Lower lobe of right lung (tissue), 2 donors: ENCODE measurements at regions not wholly inside any gene's neighbourhood (a gene's known extent, or its start where the extent isn't known, plus 50 kb on each side); places are given as distances from the start of the nearest gene placed in this dataset.

Experiments used
- ATAC-seq, 2 donors: fragments of 200-7000 bp; cut with Tn5 transposase; one replicate each; pipeline ENCODE4 v1.9.1; 2020 to 2022; ENCODE audit warnings: mild to moderate bottlenecking in 2 of 2, moderate library complexity in 2 of 2
- DNase-seq: peaks from one replicate; pipeline ENCODE4 v3.0.0-alpha.2; 2020
- H3K27ac ChIP-seq: fragments of 200-600 bp; one replicate; pipeline ENCODE4 v1.8.0; 2022
- H3K27me3 ChIP-seq: fragments of 200-600 bp; one replicate; pipeline ENCODE4 v1.8.0; 2022; ENCODE audit warnings: low read depth
- H3K36me3 ChIP-seq: fragments of 200-600 bp; one replicate; pipeline ENCODE4 v1.8.0; 2022; ENCODE audit warnings: mild to moderate bottlenecking
- H3K4me1 ChIP-seq: fragments of 200-600 bp; one replicate; pipeline ENCODE4 v1.8.0; 2022
- H3K4me3 ChIP-seq: fragments of 200-600 bp; one replicate; pipeline ENCODE4 v1.8.0; 2022; ENCODE audit warnings: mild to moderate bottlenecking
- H3K9me3 ChIP-seq: fragments of 200-600 bp; one replicate; pipeline ENCODE4 v1.8.0; 2022
- intact Hi-C: fragments of 100-400 bp; cut with DNase I; formaldehyde crosslinking; loops from one replicate; pipeline ENCODE4 v1.11.0; 2022
- TF ChIP-seq, protein P1 (sequence below): fragments of 200-600 bp; IDR thresholded peaks from one replicate; pipeline ENCODE4 v1.8.0; 2022; ENCODE audit warnings: antibody characterized with exemption, mild to moderate bottlenecking
- donor health status: DM: no; HTN: yes; CAD: no; lungs with severe emphysema.

DNA sequence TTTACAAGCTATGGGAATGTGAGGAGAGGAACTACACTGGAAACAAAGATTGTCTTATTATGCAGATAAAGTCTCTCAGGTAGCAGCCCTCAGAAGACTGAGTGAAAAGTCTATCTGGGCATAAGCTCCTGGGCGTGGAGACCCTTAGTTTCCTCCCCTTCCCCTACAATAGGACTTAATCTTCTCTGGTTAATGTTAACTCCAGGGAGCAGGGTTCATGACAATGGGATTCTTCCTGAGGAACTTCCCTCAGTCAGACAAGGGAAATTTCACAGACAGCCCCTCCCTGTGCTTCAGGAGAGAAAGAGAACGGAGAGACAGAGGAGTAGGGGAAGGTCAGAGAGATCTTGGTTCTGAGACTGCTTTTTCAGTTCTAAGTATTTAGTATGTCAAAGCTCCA, 1428.6 kb downstream of the LRRC4C start:
- Histone ChIP-seq H3K9me3 (no peaks in the 10 kb centered on the region), H3K4me1 (no peaks in the 10 kb centered on the region), H3K36me3 (no peaks in the 10 kb centered on the region), H3K27ac (no peak overlapping the region), H3K4me3 (no peak overlapping the region), H3K27me3 (no peaks in the 10 kb centered on the region)
- no peak for DNase-seq
- intact Hi-C loops = no loop called here
- TF ChIP-seq, protein P1, sequence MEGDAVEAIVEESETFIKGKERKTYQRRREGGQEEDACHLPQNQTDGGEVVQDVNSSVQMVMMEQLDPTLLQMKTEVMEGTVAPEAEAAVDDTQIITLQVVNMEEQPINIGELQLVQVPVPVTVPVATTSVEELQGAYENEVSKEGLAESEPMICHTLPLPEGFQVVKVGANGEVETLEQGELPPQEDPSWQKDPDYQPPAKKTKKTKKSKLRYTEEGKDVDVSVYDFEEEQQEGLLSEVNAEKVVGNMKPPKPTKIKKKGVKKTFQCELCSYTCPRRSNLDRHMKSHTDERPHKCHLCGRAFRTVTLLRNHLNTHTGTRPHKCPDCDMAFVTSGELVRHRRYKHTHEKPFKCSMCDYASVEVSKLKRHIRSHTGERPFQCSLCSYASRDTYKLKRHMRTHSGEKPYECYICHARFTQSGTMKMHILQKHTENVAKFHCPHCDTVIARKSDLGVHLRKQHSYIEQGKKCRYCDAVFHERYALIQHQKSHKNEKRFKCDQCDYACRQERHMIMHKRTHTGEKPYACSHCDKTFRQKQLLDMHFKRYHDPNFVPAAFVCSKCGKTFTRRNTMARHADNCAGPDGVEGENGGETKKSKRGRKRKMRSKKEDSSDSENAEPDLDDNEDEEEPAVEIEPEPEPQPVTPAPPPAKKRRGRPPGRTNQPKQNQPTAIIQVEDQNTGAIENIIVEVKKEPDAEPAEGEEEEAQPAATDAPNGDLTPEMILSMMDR = no peak
- no peak for ATAC-seq

DNA sequence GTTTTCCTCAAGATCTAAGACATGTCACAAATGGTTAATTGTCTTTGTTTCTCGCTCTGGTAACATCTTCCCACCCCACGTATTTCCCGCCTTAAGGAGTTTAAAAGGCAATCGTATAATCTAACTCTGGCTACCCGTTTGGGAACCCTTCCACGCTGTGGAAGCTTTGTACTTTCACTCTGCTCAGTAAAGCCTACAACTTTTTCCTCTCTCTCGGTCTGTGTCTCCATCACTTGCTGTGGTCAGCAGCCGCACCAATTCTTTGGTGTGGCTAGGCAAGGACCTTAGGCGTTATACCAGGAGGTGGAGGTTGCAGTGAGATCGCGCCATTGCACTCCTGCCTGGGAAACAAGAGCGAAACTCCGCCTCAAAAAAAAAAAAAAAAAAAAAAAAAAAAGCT, 1430.1 kb downstream of the LRRC4C start:
- no peak overlapping the region for H3K27ac ChIP-seq
- no peak for DNase-seq
- H3K36me3 ChIP-seq = no peaks in the 10 kb centered on the region
- intact Hi-C loops = no loop called here
- ATAC-seq = no peak
- TF ChIP-seq, protein P1 = no peak
- no peaks in the 10 kb centered on the region for H3K27me3 ChIP-seq
- H3K4me1 ChIP-seq = no peaks in the 10 kb centered on the region
- H3K4me3 ChIP-seq = no peak overlapping the region
- H3K9me3 ChIP-seq = no peaks in the 10 kb centered on the region

- TF ChIP-seq, protein P1 = no peak
- H3K27ac ChIP-seq = no peak overlapping the region
Measured at GRCh38 chr11:40027720-40028119, 1431.7 kb downstream of the LRRC4C start.

GRCh38 chr11:40023724-40024123, 1435.7 kb downstream of the LRRC4C start:
- Histone ChIP-seq H3K27me3 (no peaks in the 10 kb centered on the region), H3K27ac (no peak overlapping the region), H3K4me3 (no peak overlapping the region), H3K9me3 (no peaks in the 10 kb centered on the region), H3K36me3 (no peaks in the 10 kb centered on the region), H3K4me1 (no peaks in the 10 kb centered on the region)
- TF ChIP-seq, protein P1 = no peak
- no peak for ATAC-seq
- DNase-seq = no peak
- intact Hi-C loops = no loop called here

More at GRCh38 chr11:40027720-40028119, 1431.7 kb downstream of the LRRC4C start:
- intact Hi-C loops = no loop called here
- no peak overlapping the region for H3K4me3 ChIP-seq
- no peak for ATAC-seq
- H3K27me3 ChIP-seq = no peaks in the 10 kb centered on the region
- H3K36me3 ChIP-seq = no peaks in the 10 kb centered on the region
- no peak for DNase-seq
- no peaks in the 10 kb centered on the region for H3K9me3 ChIP-seq
- H3K4me1 ChIP-seq = no peaks in the 10 kb centered on the region

- H3K36me3 ChIP-seq = no peaks in the 10 kb centered on the region
- no peaks in the 10 kb centered on the region for H3K4me1 ChIP-seq
- H3K9me3 ChIP-seq = no peaks in the 10 kb centered on the region
- no peak overlapping the region for H3K27ac ChIP-seq
- no peak overlapping the region for H3K4me3 ChIP-seq
- ATAC-seq (no peak), DNase-seq (no peak)
- no peaks in the 10 kb centered on the region for H3K27me3 ChIP-seq
- intact Hi-C loops = no loop called here
- TF ChIP-seq, protein P1 = no peak
Measured at GRCh38 chr11:40010011-40010410, 1449.4 kb downstream of the LRRC4C start.

GRCh38 chr11:39992551-39992950, 1466.9 kb downstream of the LRRC4C start:
- Histone ChIP-seq H3K4me3 (no peak overlapping the region), H3K27me3 (no peaks in the 10 kb centered on the region), H3K36me3 (no peaks in the 10 kb centered on the region), H3K27ac (no peak overlapping the region), H3K9me3 (no peaks in the 10 kb centered on the region), H3K4me1 (no peaks in the 10 kb centered on the region)
- TF ChIP-seq, protein P1 = no peak
- intact Hi-C loops = no loop called here
- ATAC-seq (no peak), DNase-seq (no peak)
